ENCODE measurements at regions not wholly inside any gene's neighbourhood (a gene's known extent, or its start where the extent isn't known, plus 50 kb on each side); places are given as distances from the start of the nearest gene placed in this dataset.

GRCh38 chr2:54366487-54367280 lies 89.4 kb upstream of the SPTBN1 start:
- WGBS (ENCODE audit: insufficient coverage, low coverage, missing lambda C conversion rate) = 0% methylated on average over 3 of the region's 3 CpGs
- CTCF ChIA-PET (ENCODE audit: low intra/inter-chr PET ratio) = no interaction called here
- Histone ChIP-seq H3K27me3 (ENCODE audit: control insufficient read depth in 2 of 2, insufficient read depth in 2 of 2, low read length in 2 of 2) (peaks cover 0 to 8% of the 10 kb centered on the region in 2 experiments; a peak in 2 of 5 replicates), H3K9me1 (ENCODE audit: control insufficient read depth, insufficient read depth, low read length) (no peaks in the 10 kb centered on the region), H3K9me3 (replicated peaks; ENCODE audit: control insufficient read depth, insufficient read depth, low read depth, low read length) (no peaks in the 10 kb centered on the region), H3K9ac (ENCODE audit: insufficient read depth in 1 of 2, low read depth in 2 of 2, low read length in 2 of 2) (no peak overlapping the region), H2AFZ (ENCODE audit: low read depth, low read length) (no peak overlapping the region), H3K4me2 (ENCODE audit: insufficient read depth, low read length) (no peak overlapping the region), H3K79me2 (ENCODE audit: control insufficient read depth, insufficient read depth, low read length) (no peaks in the 10 kb centered on the region), H3K4me3 (no peak overlapping the region), H3K4me1 (replicated peaks in 1 of 2; ENCODE audit: control insufficient read depth in 2 of 2, insufficient read depth in 2 of 2, low read length in 2 of 2) (no peaks in the 10 kb centered on the region), H3K27ac (ENCODE audit: extremely low read depth, low read depth, low read length) (no peak overlapping the region), H3K36me3 (ENCODE audit: control insufficient read depth, insufficient read depth, low read length) (no peaks in the 10 kb centered on the region), H4K20me1 (replicated peaks; ENCODE audit: control insufficient read depth, insufficient read depth, low read length) (no peaks in the 10 kb centered on the region)
- BruUV-seq (replicated peaks) = no TSS peak
- 0 out of 2 replicates have a peak, but pooled peaks have one; percentile 31 for TF ChIP-seq TRIM28 (IDR thresholded peaks at IDR 0.05)
- TF ChIP-seq RBM39 (optimal IDR thresholded peaks at IDR 0.05; ENCODE audit: low read depth, low read length) = no peak
- POLR2A ChIA-PET = no interaction called here
- FAIRE-seq = no peak
- no peak for ATAC-seq
- DNase-seq (ENCODE audit: extremely low read depth in 1 of 4, low spot score in 3 of 4) = no peak
- intact Hi-C loops (cut with micrococcal nuclease) (loop anchor here (10.0 kb wide), 1 partner anchor 138 kb away; no protein-coding TSS in a partner anchor), in situ Hi-C loops (cut with MboI) (no loop called here)

DNA sequence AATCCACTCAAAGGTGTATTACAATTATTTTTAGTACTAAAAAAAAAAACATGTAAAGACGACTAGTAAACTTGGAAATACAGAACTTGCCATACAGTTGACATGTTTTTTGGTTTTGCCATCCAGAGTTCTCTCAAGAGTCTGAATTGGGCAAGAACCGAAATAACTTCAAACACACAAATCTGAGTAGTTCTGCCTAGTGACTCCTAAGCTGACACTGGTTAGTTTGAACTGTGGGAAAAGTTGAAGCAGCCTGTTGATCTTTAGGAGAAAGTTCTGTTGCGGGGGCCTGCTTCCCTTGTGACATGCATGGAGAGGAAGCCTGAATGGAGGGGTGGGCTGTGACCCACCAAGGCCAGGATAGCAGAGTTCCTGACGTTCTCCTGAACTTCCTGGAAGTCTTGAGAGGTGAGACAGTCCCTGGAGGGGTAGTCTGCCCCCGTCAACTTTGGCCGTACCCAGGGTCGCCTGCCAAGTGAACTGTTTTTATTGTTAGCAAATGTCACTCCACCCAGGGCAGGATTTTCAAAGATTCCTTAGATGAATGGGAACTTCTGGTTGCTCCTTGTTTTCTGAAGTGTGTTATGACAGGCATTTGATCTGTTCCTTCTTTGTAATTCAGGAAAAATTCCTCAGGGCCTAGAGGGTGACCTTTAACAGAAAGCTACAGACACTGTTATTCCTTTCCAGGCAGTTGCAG lies 85.6 kb upstream of the SPTBN1 start:
- no peak overlapping the region for H3K27ac ChIP-seq (ENCODE audit: extremely low read depth, low read depth, low read length)
- no peak overlapping the region for H2AFZ ChIP-seq (ENCODE audit: low read depth, low read length)
- H3K4me3 ChIP-seq = no peak overlapping the region
- no peaks in the 10 kb centered on the region for H3K36me3 ChIP-seq (ENCODE audit: control insufficient read depth, insufficient read depth, low read length)
- 2% methylated on average over 7 of the region's 7 CpGs for WGBS (ENCODE audit: insufficient coverage, low coverage, missing lambda C conversion rate)
- POLR2A ChIA-PET = interaction anchor here (0.8 kb wide), 1 partner anchor 209 kb away, joined by 4 read pairs; no protein-coding TSS in a partner anchor
- H3K79me2 ChIP-seq (ENCODE audit: control insufficient read depth, insufficient read depth, low read length) = no peaks in the 10 kb centered on the region
- DNase-seq (ENCODE audit: extremely low read depth in 1 of 4, low spot score in 3 of 4) (no peak), FAIRE-seq (no peak), ATAC-seq (no peak)
- no peaks in the 10 kb centered on the region for H3K9me3 ChIP-seq (replicated peaks; ENCODE audit: control insufficient read depth, insufficient read depth, low read depth, low read length)
- H3K4me1 ChIP-seq (replicated peaks in 1 of 2; ENCODE audit: control insufficient read depth in 2 of 2, insufficient read depth in 2 of 2, low read length in 2 of 2) = no peaks in the 10 kb centered on the region; a peak in 1 of 5 replicates
- H3K4me2 ChIP-seq (ENCODE audit: insufficient read depth, low read length) = no peak overlapping the region
- H3K9ac ChIP-seq (ENCODE audit: insufficient read depth in 1 of 2, low read depth in 2 of 2, low read length in 2 of 2) = no peak overlapping the region
- intact Hi-C loops (cut with micrococcal nuclease) (no loop called here), in situ Hi-C loops (cut with MboI) (no loop called here)
- CTCF ChIA-PET (ENCODE audit: low intra/inter-chr PET ratio) = no interaction called here
- H3K27me3 ChIP-seq (ENCODE audit: control insufficient read depth in 2 of 2, insufficient read depth in 2 of 2, low read length in 2 of 2) = peaks cover 7 to 29% of the 10 kb centered on the region in 2 experiments; a peak in 3 of 5 replicates
- H4K20me1 ChIP-seq (replicated peaks; ENCODE audit: control insufficient read depth, insufficient read depth, low read length) = no peaks in the 10 kb centered on the region
- BruUV-seq (replicated peaks) = no TSS peak
- no peaks in the 10 kb centered on the region for H3K9me1 ChIP-seq (ENCODE audit: control insufficient read depth, insufficient read depth, low read length)
- no peak for TF ChIP-seq ZNF140 (CRISPR knock-in tag; IDR thresholded peaks at IDR 0.05)
- no peak for TF ChIP-seq MEF2A (IDR thresholded peaks at IDR 0.05; ENCODE audit: control insufficient read depth, low read depth, low read length)
- no peak for TF ChIP-seq GMEB1 (CRISPR knock-in tag; IDR thresholded peaks at IDR 0.05)
- no peak for TF ChIP-seq ZNF253 (CRISPR knock-in tag; conservative IDR thresholded peaks at IDR 0.05)
- TF ChIP-seq, protein P1, sequence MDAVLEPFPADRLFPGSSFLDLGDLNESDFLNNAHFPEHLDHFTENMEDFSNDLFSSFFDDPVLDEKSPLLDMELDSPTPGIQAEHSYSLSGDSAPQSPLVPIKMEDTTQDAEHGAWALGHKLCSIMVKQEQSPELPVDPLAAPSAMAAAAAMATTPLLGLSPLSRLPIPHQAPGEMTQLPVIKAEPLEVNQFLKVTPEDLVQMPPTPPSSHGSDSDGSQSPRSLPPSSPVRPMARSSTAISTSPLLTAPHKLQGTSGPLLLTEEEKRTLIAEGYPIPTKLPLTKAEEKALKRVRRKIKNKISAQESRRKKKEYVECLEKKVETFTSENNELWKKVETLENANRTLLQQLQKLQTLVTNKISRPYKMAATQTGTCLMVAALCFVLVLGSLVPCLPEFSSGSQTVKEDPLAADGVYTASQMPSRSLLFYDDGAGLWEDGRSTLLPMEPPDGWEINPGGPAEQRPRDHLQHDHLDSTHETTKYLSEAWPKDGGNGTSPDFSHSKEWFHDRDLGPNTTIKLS (IDR thresholded peaks at IDR 0.05; ENCODE audit: borderline replicate concordance, low read depth) = no peak
- TF ChIP-seq SAFB (IDR thresholded peaks at IDR 0.05; ENCODE audit: borderline replicate concordance, low read depth, low read length) = no peak
- no peak for TF ChIP-seq SREBF2 (CRISPR knock-in tag; IDR thresholded peaks at IDR 0.05)
- TF ChIP-seq SAP30 (IDR thresholded peaks at IDR 0.05; ENCODE audit: borderline replicate concordance, insufficient read depth, low read depth, low read length, poor library complexity, severe bottlenecking) = no peak
- no peak for TF ChIP-seq TEAD1 (CRISPR knock-in tag; IDR thresholded peaks at IDR 0.05)

Data from K562 (cell line).